Esophagus squamous epithelium (tissue), 5 donors: ENCODE measurements at regions not wholly inside any gene's neighbourhood (a gene's known extent, or its start where the extent isn't known, plus 50 kb on each side); places are given as distances from the start of the nearest gene placed in this dataset.
"Not testable (repeated sequence)": the region's sequence is repeated elsewhere in the genome, so short reads cannot be mapped to it uniquely, and the experiment has no call there.

ENCODE experiments used
- DNase-seq: peaks from one replicate; lab custom pipeline; 2025; lab: John Stamatoyannopoulos, UW
- H3K27ac ChIP-seq, 4 donors: fragments of 200-600 bp; sonication (generic); one replicate each; pipeline ENCODE4 v1.5.1; 2016 to 2019; ENCODE audit warnings: mild to moderate bottlenecking in 1 of 4
- H3K27me3 ChIP-seq, 4 donors: fragments of 200-600 bp; sonication (generic); 1 replicate in 3 of 4; 2 replicates in 1 of 4; pipeline versions ENCODE4 v1.5.1 to v1.6.0; 2017 to 2021; ENCODE audit warnings: antibody characterized with exemption in 1 of 4
- H3K36me3 ChIP-seq, 3 donors: fragments of 200-600 bp; sonication (generic); one replicate each; pipeline ENCODE4 v1.5.1; 2016 to 2019
- H3K4me1 ChIP-seq, 3 donors: fragments of 200-600 bp; sonication (generic); one replicate each; pipeline ENCODE4 v1.5.1; 2017 to 2019
- H3K4me3 ChIP-seq, 4 donors: fragments of 200-600 bp; sonication (generic); 1 replicate in 3 of 4; 2 replicates in 1 of 4; pipeline ENCODE4 v1.5.1; 2016 to 2019; ENCODE audit warnings: mild to moderate bottlenecking in 2 of 4, moderate library complexity in 1 of 4
- H3K9me3 ChIP-seq, 3 donors: fragments of 200-600 bp; sonication (generic); one replicate each; pipeline ENCODE4 v1.5.1; 2016 to 2019
- CTCF ChIP-seq, 6 experiments: fragments of 450-650 bp in 4 of 6; fragments of 200-600 bp in 2 of 6; sonication (generic) in 2 of 6; IDR thresholded peaks; one replicate each; pipeline ENCODE4 v1.5.1; 2016 to 2019; ENCODE audit warnings: antibody characterized with exemption in 6 of 6, mild to moderate bottlenecking in 4 of 6, moderate library complexity in 4 of 6
- POLR2A ChIP-seq, 4 donors: fragments of 450-650 bp; IDR thresholded peaks; one replicate each; pipeline ENCODE4 v1.6.1; 2017; ENCODE audit warnings: antibody characterized with exemption in 4 of 4, mild to moderate bottlenecking in 4 of 4, moderate library complexity in 3 of 4
- WGBS, 2 donors: methylation state at CpG; one replicate each; pipeline ENCODE4 v1.1.5; 2018; 5-methylcytosine and 5-hydroxymethylcytosine counted together
- intact Hi-C: fragments of 100-400 bp; cut with DNase I; formaldehyde crosslinking; loops from one replicate; pipeline ENCODE4 v1.15.0; 2022
- donor health status: DM: yes; HTN: yes; CAD: no.

DNA sequence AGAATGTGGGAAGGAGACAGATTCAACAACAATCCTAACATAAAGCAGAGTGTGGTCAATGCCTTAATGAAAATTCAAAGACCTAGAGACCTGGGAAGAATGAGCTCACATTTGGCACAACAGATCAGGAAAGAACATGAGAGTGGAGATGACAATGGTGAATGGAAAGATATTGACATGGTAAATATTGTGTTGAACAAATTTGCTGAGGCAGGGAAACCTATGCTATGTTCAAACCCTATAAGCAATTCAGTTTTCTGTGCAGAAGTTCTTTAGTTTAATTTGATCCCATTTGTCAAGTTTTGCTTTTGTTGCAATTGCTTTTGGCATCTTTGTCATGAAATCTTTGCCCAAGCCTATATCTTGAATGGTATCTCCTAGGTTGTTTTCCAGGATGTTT, 199.4 kb upstream of the LRRTM4 start:
- Histone ChIP-seq H3K4me1 (no peaks in the 10 kb centered on the region), H3K27ac (no peak overlapping the region), H3K4me3 (no peak overlapping the region), H3K36me3 (no peaks in the 10 kb centered on the region), H3K9me3 (no peaks in the 10 kb centered on the region), H3K27me3 (no peaks in the 10 kb centered on the region)
- TF ChIP-seq CTCF (IDR thresholded peaks at IDR 0.05): no peak
- no peak for TF ChIP-seq POLR2A (IDR thresholded peaks at IDR 0.05)
- DNase-seq: no peak
- intact Hi-C loops: no loop called here

DNA sequence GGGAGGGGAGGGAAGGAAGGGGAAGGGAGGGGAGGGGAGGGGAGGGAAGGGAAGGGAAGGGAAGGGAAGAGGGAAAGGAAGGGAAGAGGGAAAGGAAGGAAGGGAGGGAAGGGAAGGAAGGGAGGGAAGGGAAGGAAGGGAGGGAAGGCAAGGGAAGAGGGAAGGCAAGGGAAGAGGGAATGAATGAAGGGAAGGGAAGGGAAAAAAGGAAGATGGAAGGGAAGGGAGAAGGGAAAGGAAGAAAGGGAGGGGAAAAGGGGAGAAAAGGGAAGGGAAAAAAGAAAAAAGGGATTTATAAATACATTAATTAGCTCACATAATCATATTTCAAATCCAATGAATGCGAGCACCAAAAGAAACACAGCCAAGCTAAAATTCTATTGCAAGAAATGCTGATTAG, 202.9 kb upstream of the LRRTM4 start:
- H3K4me1 ChIP-seq: no peaks in the 10 kb centered on the region
- DNase-seq: no peak
- H3K27me3 ChIP-seq: no peaks in the 10 kb centered on the region
- H3K4me3 ChIP-seq: no peak overlapping the region
- no peak overlapping the region for H3K27ac ChIP-seq
- WGBS, 2 donors: 76 to 91% methylated on average over 1 of the region's 1 CpG
- H3K9me3 ChIP-seq: no peaks in the 10 kb centered on the region
- H3K36me3 ChIP-seq: no peaks in the 10 kb centered on the region
- TF ChIP-seq POLR2A (IDR thresholded peaks at IDR 0.05) (no peak), CTCF (IDR thresholded peaks at IDR 0.05) (no peak)
- intact Hi-C loops: no loop called here

DNA sequence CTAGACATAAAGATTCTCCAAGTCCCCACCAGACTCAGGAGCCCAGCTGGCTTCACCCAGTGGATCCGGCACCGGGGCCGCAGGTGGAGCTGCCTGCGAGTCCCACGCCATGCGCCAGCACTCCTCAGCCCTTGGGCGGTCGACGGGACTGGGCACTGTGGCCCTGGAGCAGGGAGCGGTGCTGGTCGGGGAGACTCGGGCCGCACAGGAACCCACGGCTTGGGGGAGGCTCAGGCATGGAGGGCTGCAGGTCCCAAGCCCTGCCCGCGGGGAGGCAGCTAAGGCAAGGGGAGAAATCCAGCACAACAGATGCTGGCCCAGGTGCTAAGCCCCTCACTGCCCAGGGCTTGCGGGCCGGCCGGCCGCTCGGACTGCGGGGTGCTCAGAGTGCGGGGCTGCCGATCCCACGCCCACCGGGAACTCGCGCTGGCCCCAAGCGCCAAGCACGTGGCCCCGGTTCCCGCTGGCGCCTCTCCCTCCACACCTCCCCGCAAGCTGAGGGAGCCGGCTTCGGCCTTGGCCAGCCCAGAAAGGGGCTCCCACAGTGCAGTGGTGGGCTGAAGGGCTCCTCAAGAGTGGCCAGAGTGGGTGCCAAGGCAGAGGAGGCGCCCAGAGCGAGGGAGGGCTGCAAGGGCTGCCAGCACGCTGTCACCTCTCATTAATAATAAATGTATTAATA, 212.6 kb upstream of the LRRTM4 start:
- H3K9me3 ChIP-seq, H3K4me3 ChIP-seq, DNase-seq, H3K27ac ChIP-seq, intact Hi-C loops, H3K36me3 ChIP-seq, H3K4me1 ChIP-seq, H3K27me3 ChIP-seq: not testable (repeated sequence)
- 83% methylated on average over 3 of the region's 39 CpGs; no CpG with 5 or more reads in 1 of the 2 donors for WGBS, 2 donors

DNA sequence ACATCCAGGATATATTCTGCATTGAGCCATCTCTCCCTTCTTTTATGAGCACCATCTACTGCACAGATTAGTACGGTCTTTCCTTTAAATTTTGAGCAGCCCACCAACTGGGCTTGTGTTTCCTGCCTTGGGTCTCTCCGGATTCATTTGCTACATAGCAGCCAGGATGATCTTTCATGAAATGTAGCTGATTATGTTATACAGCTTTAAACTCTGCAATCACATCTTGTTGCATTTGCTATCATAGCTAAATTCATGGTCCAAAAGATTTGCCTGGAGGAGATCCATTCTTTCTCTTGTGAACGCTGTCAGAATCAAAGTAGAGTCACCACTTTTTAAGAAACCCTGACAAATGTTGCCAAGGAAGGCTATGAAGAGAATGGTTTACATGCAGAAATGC, 215.1 kb upstream of the LRRTM4 start:
- Histone ChIP-seq H3K27ac (no peak overlapping the region), H3K4me1 (no peaks in the 10 kb centered on the region), H3K9me3 (no peaks in the 10 kb centered on the region), H3K36me3 (no peaks in the 10 kb centered on the region), H3K4me3 (no peak overlapping the region), H3K27me3 (no peaks in the 10 kb centered on the region)
- DNase-seq: no peak
- intact Hi-C loops: no loop called here
- WGBS, 2 donors: 31 to 40% methylated on average over 2 to 3 of the region's 3 CpGs
- no peak for TF ChIP-seq CTCF (IDR thresholded peaks at IDR 0.05)
- no peak for TF ChIP-seq POLR2A (IDR thresholded peaks at IDR 0.05)

DNA sequence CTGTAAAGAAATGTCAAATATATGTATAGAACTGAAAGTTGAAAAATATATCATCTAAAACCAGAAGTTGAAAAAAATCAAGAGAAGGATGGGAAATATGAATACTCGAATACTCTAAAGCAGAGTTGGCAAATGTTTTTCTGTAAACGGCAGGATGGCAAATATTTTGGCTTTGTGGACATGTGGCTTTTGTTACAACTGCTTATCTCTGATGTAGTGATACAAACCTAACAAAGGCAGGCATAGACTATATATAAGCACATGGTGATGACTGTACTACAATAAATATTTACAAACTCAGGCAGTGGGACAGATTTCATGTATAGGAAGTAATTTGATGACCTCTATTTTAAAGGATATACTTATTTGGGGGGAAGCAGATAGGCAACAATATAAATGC, 224.6 kb upstream of the LRRTM4 start:
- H3K36me3 ChIP-seq: no peaks in the 10 kb centered on the region
- 27 to 39% methylated on average over 2 of the region's 2 CpGs for WGBS, 2 donors
- peaks cover 0 to 4% (median 0%) of the 10 kb centered on the region in 3 donors for H3K9me3 ChIP-seq
- no peak for DNase-seq
- no peak for TF ChIP-seq CTCF (IDR thresholded peaks at IDR 0.05)
- TF ChIP-seq POLR2A (IDR thresholded peaks at IDR 0.05): no peak
- H3K4me1 ChIP-seq: no peaks in the 10 kb centered on the region
- H3K27me3 ChIP-seq: no peaks in the 10 kb centered on the region
- no peak overlapping the region for H3K4me3 ChIP-seq
- no peak overlapping the region for H3K27ac ChIP-seq
- intact Hi-C loops: no loop called here

DNA sequence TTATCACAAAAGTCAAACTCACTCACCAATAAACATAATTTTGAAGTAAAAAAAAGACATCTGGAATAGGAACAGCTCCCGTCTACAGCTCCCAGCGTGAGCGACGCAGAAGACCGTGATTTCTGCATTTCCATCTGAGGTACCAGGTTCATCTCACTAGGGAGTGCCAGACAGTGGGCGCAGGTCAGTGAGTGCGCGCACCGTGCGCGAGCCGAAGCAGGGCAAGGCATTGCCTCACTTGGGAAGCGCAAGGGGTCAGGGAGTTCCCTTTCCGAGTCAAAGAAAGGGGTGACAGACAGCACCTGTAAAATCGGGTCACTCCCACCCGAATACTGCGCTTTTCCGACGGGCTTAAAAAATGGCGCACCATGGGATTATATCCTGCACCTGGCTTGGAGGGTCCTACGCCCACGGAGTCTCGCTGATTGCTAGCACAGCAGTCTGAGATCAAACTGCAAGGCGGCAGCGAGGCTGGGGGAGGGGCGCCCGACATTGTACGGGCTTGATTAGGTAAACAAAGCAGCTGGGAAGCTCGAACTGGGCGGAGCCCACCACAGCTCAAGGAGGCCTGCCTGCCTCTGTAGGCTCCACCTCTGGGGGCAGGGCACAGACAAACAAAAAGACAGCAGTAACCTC, 231.7 kb upstream of the LRRTM4 start:
- H3K27me3 ChIP-seq, H3K9me3 ChIP-seq, DNase-seq, H3K4me3 ChIP-seq, intact Hi-C loops, H3K36me3 ChIP-seq, H3K4me1 ChIP-seq, H3K27ac ChIP-seq: not testable (repeated sequence)
- WGBS, 2 donors: 84 to 93% methylated on average over 17 to 26 of the region's 30 CpGs
